ENCODE measurements at regions not wholly inside any gene's neighbourhood (a gene's known extent, or its start where the extent isn't known, plus 50 kb on each side); places are given as distances from the start of the nearest gene placed in this dataset.

GRCh38 chr13:58376775-58377174 is 745.2 kb downstream of the PCDH17 start:
- TF ChIP-seq CTCF (IDR thresholded peaks at IDR 0.05; ENCODE audit: low read depth, low read length, missing input control) (no peak), MAX (IDR thresholded peaks at IDR 0.05) (no peak), JUND (IDR thresholded peaks at IDR 0.05) (no peak)
